ENCODE measurements at regions not wholly inside any gene's neighbourhood (a gene's known extent, or its start where the extent isn't known, plus 50 kb on each side); places are given as distances from the start of the nearest gene placed in this dataset.
A peak's percentile ranks its signal among the peaks of the same experiment; 100 is the strongest.

GRCh38 chr1:80053613-80054012 is 1047.1 kb upstream of the ADGRL4 start:
- no peak for TF ChIP-seq CTCF (IDR thresholded peaks at IDR 0.05; ENCODE audit: borderline replicate concordance, extremely low read depth, insufficient read depth)
- FAIRE-seq (no peak), DNase-seq (peak in 1 of 5 donors; percentile 49)
- no peak overlapping the region for H3K27ac ChIP-seq (ENCODE audit: low read depth in 2 of 2, low read length in 2 of 2)
- H3K4me3 ChIP-seq (ENCODE audit: low read length in 3 of 3), result no peak overlapping the region
- H3K4me1 ChIP-seq (ENCODE audit: control insufficient read depth in 2 of 3, insufficient read depth in 2 of 3, low read depth in 1 of 3, low read length in 3 of 3), result no peaks in the 10 kb centered on the region
- intact Hi-C loops (cut with DNase I), result no loop called here
- H3K27me3 ChIP-seq (ENCODE audit: control insufficient read depth, insufficient read depth, low read length), result no peaks in the 10 kb centered on the region
- no peaks in the 10 kb centered on the region for H3K36me3 ChIP-seq (ENCODE audit: control insufficient read depth in 2 of 3, insufficient read depth in 3 of 3, low read length in 3 of 3)
- H3K9me3 ChIP-seq (ENCODE audit: control insufficient read depth in 2 of 3, insufficient read depth in 1 of 3, low read length in 3 of 3), result no peaks in the 10 kb centered on the region
- H3K9ac ChIP-seq (ENCODE audit: low read length in 3 of 3), result no peak overlapping the region

GRCh38 chr1:80050523-80050922 is 1044.0 kb upstream of the ADGRL4 start:
- H3K4me1 ChIP-seq (ENCODE audit: control insufficient read depth in 2 of 3, insufficient read depth in 2 of 3, low read depth in 1 of 3, low read length in 3 of 3), result no peaks in the 10 kb centered on the region
- DNase-seq (peak in 1 of 5 donors; percentile 63), FAIRE-seq (no peak)
- no peaks in the 10 kb centered on the region for H3K36me3 ChIP-seq (ENCODE audit: control insufficient read depth in 2 of 3, insufficient read depth in 3 of 3, low read length in 3 of 3)
- no peak overlapping the region for H3K4me3 ChIP-seq (ENCODE audit: low read length in 3 of 3)
- H3K27me3 ChIP-seq (ENCODE audit: control insufficient read depth, insufficient read depth, low read length), result no peaks in the 10 kb centered on the region
- no peaks in the 10 kb centered on the region for H3K9me3 ChIP-seq (ENCODE audit: control insufficient read depth in 2 of 3, insufficient read depth in 1 of 3, low read length in 3 of 3)
- TF ChIP-seq CTCF (IDR thresholded peaks at IDR 0.05; ENCODE audit: borderline replicate concordance, extremely low read depth, insufficient read depth), result no peak
- intact Hi-C loops (cut with DNase I), result no loop called here
- no peak overlapping the region for H3K9ac ChIP-seq (ENCODE audit: low read length in 3 of 3)
- no peak overlapping the region for H3K27ac ChIP-seq (ENCODE audit: low read depth in 2 of 2, low read length in 2 of 2)

GRCh38 chr1:80050085-80050484 is 1043.6 kb upstream of the ADGRL4 start:
- peak in 1 of 5 donors; percentile 38 for DNase-seq
- TF ChIP-seq CTCF (IDR thresholded peaks at IDR 0.05; ENCODE audit: borderline replicate concordance, extremely low read depth, insufficient read depth), result no peak
- no peak for FAIRE-seq

GRCh38 chr1:80048716-80049115 is 1042.2 kb upstream of the ADGRL4 start:
- FAIRE-seq, result no peak

More at GRCh38 chr1:80050085-80050484, 1043.6 kb upstream of the ADGRL4 start:
- no peak overlapping the region for H3K27ac ChIP-seq (ENCODE audit: low read depth in 2 of 2, low read length in 2 of 2)
- H3K36me3 ChIP-seq (ENCODE audit: control insufficient read depth in 2 of 3, insufficient read depth in 3 of 3, low read length in 3 of 3), result no peaks in the 10 kb centered on the region
- no peak overlapping the region for H3K9ac ChIP-seq (ENCODE audit: low read length in 3 of 3)
- H3K27me3 ChIP-seq (ENCODE audit: control insufficient read depth, insufficient read depth, low read length), result no peaks in the 10 kb centered on the region
- no peaks in the 10 kb centered on the region for H3K9me3 ChIP-seq (ENCODE audit: control insufficient read depth in 2 of 3, insufficient read depth in 1 of 3, low read length in 3 of 3)
- no peak overlapping the region for H3K4me3 ChIP-seq (ENCODE audit: low read length in 3 of 3)
- intact Hi-C loops (cut with DNase I), result no loop called here
- no peaks in the 10 kb centered on the region for H3K4me1 ChIP-seq (ENCODE audit: control insufficient read depth in 2 of 3, insufficient read depth in 2 of 3, low read depth in 1 of 3, low read length in 3 of 3)

More at GRCh38 chr1:80048716-80049115, 1042.2 kb upstream of the ADGRL4 start:
- no peaks in the 10 kb centered on the region for H3K36me3 ChIP-seq (ENCODE audit: control insufficient read depth in 2 of 3, insufficient read depth in 3 of 3, low read length in 3 of 3)
- no peak overlapping the region for H3K4me3 ChIP-seq (ENCODE audit: low read length in 3 of 3)
- intact Hi-C loops (cut with DNase I), result no loop called here
- H3K27me3 ChIP-seq (ENCODE audit: control insufficient read depth, insufficient read depth, low read length), result no peaks in the 10 kb centered on the region
- no peaks in the 10 kb centered on the region for H3K4me1 ChIP-seq (ENCODE audit: control insufficient read depth in 2 of 3, insufficient read depth in 2 of 3, low read depth in 1 of 3, low read length in 3 of 3)
- no peak overlapping the region for H3K9ac ChIP-seq (ENCODE audit: low read length in 3 of 3)
- peaks cover 0 to 3% (median 0%) of the 10 kb centered on the region in 3 donors for H3K9me3 ChIP-seq (ENCODE audit: control insufficient read depth in 2 of 3, insufficient read depth in 1 of 3, low read length in 3 of 3)
- no peak for DNase-seq
- H3K27ac ChIP-seq (ENCODE audit: low read depth in 2 of 2, low read length in 2 of 2), result no peak overlapping the region
- TF ChIP-seq CTCF (IDR thresholded peaks at IDR 0.05; ENCODE audit: borderline replicate concordance, extremely low read depth, insufficient read depth), result no peak

Data from kidney (tissue), 13 donors.